Upper lobe of left lung (tissue), 6 donors: ENCODE measurements at regions not wholly inside any gene's neighbourhood (a gene's known extent, or its start where the extent isn't known, plus 50 kb on each side); places are given as distances from the start of the nearest gene placed in this dataset.

Experiments used
- ATAC-seq, 2 donors: fragments of 200-7000 bp; cut with Tn5 transposase; one replicate each; pipeline ENCODE4 v1.9.1; 2022; ENCODE audit warnings: mild to moderate bottlenecking in 2 of 2, moderate library complexity in 2 of 2; ENCODE audit not compliant: low FRiP score in 2 of 2
- DNase-seq, 2 donors: peaks; one replicate each; pipeline ENCODE4 v3.0.0-alpha.2; 2019 to 2020
- H3K27ac ChIP-seq, 4 donors: fragments of 200-600 bp; sonication (generic); one replicate each; pipeline ENCODE4 v1.5.1; 2016 to 2019
- H3K27me3 ChIP-seq, 4 donors: fragments of 200-600 bp; sonication (generic); one replicate each; pipeline ENCODE4 v1.5.1; 2017 to 2019
- H3K36me3 ChIP-seq, 4 donors: fragments of 200-600 bp; sonication (generic); one replicate each; pipeline ENCODE4 v1.5.1; 2016 to 2019
- H3K4me1 ChIP-seq, 4 donors: fragments of 200-600 bp; sonication (generic); one replicate each; pipeline ENCODE4 v1.5.1; 2018 to 2019
- H3K4me3 ChIP-seq, 4 donors: fragments of 200-600 bp; sonication (generic); one replicate each; pipeline ENCODE4 v1.5.1; 2017 to 2019; ENCODE audit warnings: mild to moderate bottlenecking in 2 of 4, moderate library complexity in 1 of 4
- H3K9me3 ChIP-seq, 4 donors: fragments of 200-600 bp; sonication (generic); one replicate each; pipeline ENCODE4 v1.5.1; 2018 to 2019
- CTCF ChIP-seq, 6 experiments: fragments of 450-650 bp in 4 of 6; fragments of 200-600 bp in 2 of 6; sonication (generic) in 2 of 6; IDR thresholded peaks; one replicate each; pipeline ENCODE4 v1.5.1; 2016 to 2019; ENCODE audit warnings: antibody characterized with exemption in 6 of 6
- EP300 ChIP-seq, 4 donors: sonication (generic); formaldehyde crosslinking; IDR thresholded peaks; one replicate each; pipeline ENCODE4 v1.5.1; 2017; ENCODE audit warnings: antibody characterized with exemption in 4 of 4, control low read depth in 2 of 4
- POLR2A ChIP-seq, 4 donors: fragments of 450-650 bp; IDR thresholded peaks; one replicate each; pipeline ENCODE4 v1.5.1; 2016 to 2017; ENCODE audit warnings: antibody characterized with exemption in 4 of 4, mild to moderate bottlenecking in 2 of 4
- POLR2AphosphoS5 ChIP-seq, 2 donors: sonication (generic); formaldehyde crosslinking; IDR thresholded peaks; one replicate each; pipeline ENCODE4 v1.5.1; 2017; ENCODE audit warnings: antibody characterized with exemption in 2 of 2
- WGBS, 2 donors: methylation state at CpG; one replicate each; pipeline ENCODE4 v1.1.5; 2017 to 2018; 5-methylcytosine and 5-hydroxymethylcytosine counted together
- donor health status: DM: no; HTN: no; CAD: no; lungs with moderate emphysema.
- donor health status: DM: no; HTN: yes; CAD: no; lungs with severe emphysema.

GRCh38 chr6:130677312-130677711, 149.9 kb upstream of the SMLR1 start:
- no peak overlapping the region for H3K27ac ChIP-seq
- DNase-seq (no peak), ATAC-seq (no peak)
- H3K36me3 ChIP-seq: no peaks in the 10 kb centered on the region
- no peak overlapping the region for H3K4me3 ChIP-seq
- H3K9me3 ChIP-seq: peaks cover 0 to 7% (median 0%) of the 10 kb centered on the region in 4 donors
- no peaks in the 10 kb centered on the region for H3K4me1 ChIP-seq
- TF ChIP-seq POLR2AphosphoS5 (IDR thresholded peaks at IDR 0.05): no peak
- TF ChIP-seq CTCF (IDR thresholded peaks at IDR 0.05): no peak
- TF ChIP-seq POLR2A (IDR thresholded peaks at IDR 0.05): no peak
- TF ChIP-seq EP300 (IDR thresholded peaks at IDR 0.05): no peak
- no peaks in the 10 kb centered on the region for H3K27me3 ChIP-seq

- Histone ChIP-seq H3K36me3 (no peaks in the 10 kb centered on the region), H3K27ac (no peak overlapping the region), H3K4me1 (no peaks in the 10 kb centered on the region), H3K9me3 (peaks cover 0 to 7% (median 0%) of the 10 kb centered on the region in 4 donors), H3K27me3 (no peaks in the 10 kb centered on the region), H3K4me3 (no peak overlapping the region)
- ATAC-seq: no peak
- WGBS, 2 donors: 67 to 79% methylated on average over 3 of the region's 3 CpGs
- no peak for DNase-seq
- no peak for TF ChIP-seq CTCF (IDR thresholded peaks at IDR 0.05)
- no peak for TF ChIP-seq POLR2AphosphoS5 (IDR thresholded peaks at IDR 0.05)
- TF ChIP-seq EP300 (IDR thresholded peaks at IDR 0.05): no peak
- no peak for TF ChIP-seq POLR2A (IDR thresholded peaks at IDR 0.05)
Observed at GRCh38 chr6:130677766-130678165, 149.4 kb upstream of the SMLR1 start.

- DNase-seq (no peak), ATAC-seq (no peak)
- peak overlapping the region in 3 of 4 donors; percentile 11 to 42 (median 12) for H3K27ac ChIP-seq
- no peaks in the 10 kb centered on the region for H3K27me3 ChIP-seq
- H3K9me3 ChIP-seq: peaks cover 0 to 7% (median 0%) of the 10 kb centered on the region in 4 donors
- H3K4me3 ChIP-seq: no peak overlapping the region
- TF ChIP-seq POLR2AphosphoS5 (IDR thresholded peaks at IDR 0.05) (no peak), POLR2A (IDR thresholded peaks at IDR 0.05) (no peak), EP300 (IDR thresholded peaks at IDR 0.05) (no peak), CTCF (IDR thresholded peaks at IDR 0.05) (no peak)
- 32 to 70% methylated on average over 2 of the region's 2 CpGs for whole genome bisulfite sequencing, 2 donors
- no peaks in the 10 kb centered on the region for H3K4me1 ChIP-seq
- H3K36me3 ChIP-seq: no peaks in the 10 kb centered on the region
Observed at GRCh38 chr6:130679684-130680083, 147.5 kb upstream of the SMLR1 start.

GRCh38 chr6:130680116-130680515, 147.1 kb upstream of the SMLR1 start:
- DNase-seq: no peak
- ATAC-seq: peak in 1 of 2 donors; percentile 66
- WGBS, 2 donors: 47 to 57% methylated on average over 3 of the region's 3 CpGs

More at GRCh38 chr6:130680116-130680515, 147.1 kb upstream of the SMLR1 start:
- no peak for TF ChIP-seq POLR2AphosphoS5 (IDR thresholded peaks at IDR 0.05)
- no peak for TF ChIP-seq POLR2A (IDR thresholded peaks at IDR 0.05)
- no peak for TF ChIP-seq EP300 (IDR thresholded peaks at IDR 0.05)
- no peak for TF ChIP-seq CTCF (IDR thresholded peaks at IDR 0.05)
- H3K4me3 ChIP-seq: no peak overlapping the region
- H3K27me3 ChIP-seq: no peaks in the 10 kb centered on the region
- peak overlapping the region; percentile 11 to 70 (median 14) for H3K27ac ChIP-seq
- H3K9me3 ChIP-seq: peaks cover 0 to 7% (median 0%) of the 10 kb centered on the region in 4 donors
- no peaks in the 10 kb centered on the region for H3K4me1 ChIP-seq
- H3K36me3 ChIP-seq: no peaks in the 10 kb centered on the region
